ENCODE measurements at regions not wholly inside any gene's neighbourhood (a gene's known extent, or its start where the extent isn't known, plus 50 kb on each side); places are given as distances from the start of the nearest gene placed in this dataset.
"Not testable (repeated sequence)": the region's sequence is repeated elsewhere in the genome, so short reads cannot be mapped to it uniquely, and the experiment has no call there.

GRCh38 chr5:164145458-164145857 lies 640.0 kb downstream of the MAT2B start:
- peak; percentile 20 for DNase-seq

GRCh38 chr5:164146223-164146622 lies 640.8 kb downstream of the MAT2B start:
- DNase-seq, result no peak

- DNase-seq, result no peak
Observed at GRCh38 chr5:164148292-164148691, 642.9 kb downstream of the MAT2B start.

GRCh38 chr5:164152539-164152938 lies 647.1 kb downstream of the MAT2B start:
- DNase-seq, result not testable (repeated sequence)

- no peak for DNase-seq
Observed at GRCh38 chr5:164153469-164154172, 648.2 kb downstream of the MAT2B start.

GRCh38 chr5:164170814-164171213 lies 665.4 kb downstream of the MAT2B start:
- DNase-seq, result no peak

GRCh38 chr5:164175083-164175482 lies 669.7 kb downstream of the MAT2B start:
- DNase-seq, result no peak

GRCh38 chr5:164179406-164179805 lies 674.0 kb downstream of the MAT2B start:
- no peak for DNase-seq

GRCh38 chr5:164181604-164182003 lies 676.2 kb downstream of the MAT2B start:
- DNase-seq, result peak; percentile 42

- DNase-seq, result no peak
Observed at GRCh38 chr5:164184158-164184557, 678.7 kb downstream of the MAT2B start.

GRCh38 chr5:164185000-164185399 lies 679.6 kb downstream of the MAT2B start:
- no peak for DNase-seq

- DNase-seq, result no peak
Observed at GRCh38 chr5:164186550-164186949, 681.1 kb downstream of the MAT2B start.

- DNase-seq, result no peak
Observed at GRCh38 chr5:164187785-164188184, 682.4 kb downstream of the MAT2B start.

GRCh38 chr5:164188733-164189148 lies 683.3 kb downstream of the MAT2B start:
- no peak for DNase-seq

- no peak for DNase-seq
Observed at GRCh38 chr5:164191240-164191639, 685.8 kb downstream of the MAT2B start.

GRCh38 chr5:164202338-164202737 lies 696.9 kb downstream of the MAT2B start:
- DNase-seq, result no peak

GRCh38 chr5:164203581-164204225 lies 698.3 kb downstream of the MAT2B start:
- DNase-seq, result no peak

- DNase-seq, result no peak
Observed at GRCh38 chr5:164204338-164204946, 699.0 kb downstream of the MAT2B start.

GRCh38 chr5:164206196-164206595 lies 700.8 kb downstream of the MAT2B start:
- no peak for DNase-seq

GRCh38 chr5:164207646-164208045 lies 702.2 kb downstream of the MAT2B start:
- peak; percentile 33 for DNase-seq

- DNase-seq, result no peak
Observed at GRCh38 chr5:164210491-164210890, 705.1 kb downstream of the MAT2B start.

- no peak for DNase-seq
Observed at GRCh38 chr5:164214698-164215097, 709.3 kb downstream of the MAT2B start.

- no peak for DNase-seq
Observed at GRCh38 chr5:164217464-164217863, 712.0 kb downstream of the MAT2B start.

- DNase-seq, result no peak
Observed at GRCh38 chr5:164220522-164220921, 715.1 kb downstream of the MAT2B start.
